Activated B cell treated with CpG ODN at 0.5 μM for 24 hours (primary cell): ENCODE measurements at regions not wholly inside any gene's neighbourhood (a gene's known extent, or its start where the extent isn't known, plus 50 kb on each side); places are given as distances from the start of the nearest gene placed in this dataset.

ENCODE experiments used
- ATAC-seq: fragments of 200-7000 bp; cut with Tn5 transposase; one replicate; pipeline ENCODE4 v1.10.0; 2021; ENCODE audit warnings: low read depth, mild to moderate bottlenecking, moderate library complexity
- CTCF ChIA-PET: fragments of 350-600 bp; sonication (Branson Sonifier 250); formaldehyde crosslinking; loops from one replicate; lab custom pipeline; 2021; ENCODE audit warnings: antibody characterized with exemption; lab: Charles Lee
- POLR2A ChIA-PET: fragments of 350-600 bp; sonication (Branson Sonifier 250); formaldehyde crosslinking; loops from one replicate; lab custom pipeline; 2021; ENCODE audit warnings: antibody characterized with exemption; lab: Charles Lee
- DNase-seq: peaks from one replicate; pipeline ENCODE4 v3.0.0; 2022
- H3K27ac Mint-ChIP-seq: one replicate; pipeline ENCODE4 v1.8.0; 2020; ENCODE audit warnings: mixed read lengths
- H3K27me3 Mint-ChIP-seq: one replicate; pipeline ENCODE4 v1.8.0; 2021; ENCODE audit warnings: mixed read lengths
- H3K36me3 Mint-ChIP-seq: one replicate; pipeline ENCODE4 v1.8.0; 2021; ENCODE audit warnings: low read depth, mixed read lengths
- H3K4me1 Mint-ChIP-seq: one replicate; pipeline ENCODE4 v1.8.0; 2021; ENCODE audit warnings: mixed read lengths
- H3K4me3 Mint-ChIP-seq: one replicate; pipeline ENCODE4 v1.8.0; 2020; ENCODE audit warnings: mild to moderate bottlenecking, mixed read lengths
- H3K9me3 Mint-ChIP-seq: one replicate; pipeline ENCODE4 v1.8.0; 2020; ENCODE audit warnings: mixed read lengths
- intact Hi-C: fragments of 100-400 bp; cut with micrococcal nuclease; formaldehyde crosslinking; loops from one replicate; pipeline ENCODE4 v1.15.1; 2024
- TF ChIP-seq, protein P1 (sequence below): fragments of 200-600 bp; IDR thresholded peaks from one replicate; pipeline ENCODE4 v1.8.0; 2022; ENCODE audit warnings: antibody characterized with exemption, mild to moderate bottlenecking

DNA sequence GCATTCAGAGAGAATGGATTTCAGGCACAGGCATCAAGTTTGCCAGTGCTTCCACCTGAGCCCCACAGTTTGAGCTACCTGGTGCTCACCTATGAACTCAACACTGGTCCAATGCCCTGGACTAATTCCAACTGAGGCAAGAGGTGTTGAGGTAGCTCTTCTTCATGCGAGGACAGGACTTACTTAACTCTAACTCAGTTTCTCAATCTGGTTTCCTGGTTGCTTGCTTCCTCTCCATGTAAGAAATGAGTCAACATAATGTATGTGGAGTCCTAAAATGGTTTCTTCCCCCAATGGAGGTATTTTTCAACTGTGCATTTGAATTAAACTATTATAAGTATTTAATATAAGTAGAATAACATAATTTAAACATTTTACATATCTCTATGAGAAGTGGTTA lies 523.6 kb upstream of the DAB2 start:
- POLR2A ChIA-PET = interaction anchor here (1.4 kb wide), 1 partner anchor 738 kb away, joined by 4 read pairs; no protein-coding TSS in a partner anchor

GRCh38 chr5:39947657-39948056 lies 522.9 kb upstream of the DAB2 start:
- intact Hi-C loops = loop anchor here (2.0 to 10.0 kb wide), 8 partner anchors 235 to 930 kb away; no protein-coding TSS in a partner anchor
- Mint-ChIP-seq H3K27me3 (no peaks in the 10 kb centered on the region), H3K9me3 (no peaks in the 10 kb centered on the region), H3K36me3 (no peaks in the 10 kb centered on the region), H3K4me3 (no peak overlapping the region), H3K4me1 (peaks cover 3% of the 10 kb centered on the region), H3K27ac (no peak overlapping the region)
- TF ChIP-seq, protein P1, sequence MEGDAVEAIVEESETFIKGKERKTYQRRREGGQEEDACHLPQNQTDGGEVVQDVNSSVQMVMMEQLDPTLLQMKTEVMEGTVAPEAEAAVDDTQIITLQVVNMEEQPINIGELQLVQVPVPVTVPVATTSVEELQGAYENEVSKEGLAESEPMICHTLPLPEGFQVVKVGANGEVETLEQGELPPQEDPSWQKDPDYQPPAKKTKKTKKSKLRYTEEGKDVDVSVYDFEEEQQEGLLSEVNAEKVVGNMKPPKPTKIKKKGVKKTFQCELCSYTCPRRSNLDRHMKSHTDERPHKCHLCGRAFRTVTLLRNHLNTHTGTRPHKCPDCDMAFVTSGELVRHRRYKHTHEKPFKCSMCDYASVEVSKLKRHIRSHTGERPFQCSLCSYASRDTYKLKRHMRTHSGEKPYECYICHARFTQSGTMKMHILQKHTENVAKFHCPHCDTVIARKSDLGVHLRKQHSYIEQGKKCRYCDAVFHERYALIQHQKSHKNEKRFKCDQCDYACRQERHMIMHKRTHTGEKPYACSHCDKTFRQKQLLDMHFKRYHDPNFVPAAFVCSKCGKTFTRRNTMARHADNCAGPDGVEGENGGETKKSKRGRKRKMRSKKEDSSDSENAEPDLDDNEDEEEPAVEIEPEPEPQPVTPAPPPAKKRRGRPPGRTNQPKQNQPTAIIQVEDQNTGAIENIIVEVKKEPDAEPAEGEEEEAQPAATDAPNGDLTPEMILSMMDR = no peak
- POLR2A ChIA-PET = no interaction called here
- CTCF ChIA-PET = interaction anchor here (1.0 to 2.6 kb wide), 7 partner anchors 8 to 794 kb away, joined by 3 to 32 read pairs (median 17); partner anchors contain the start of gene PTGER4
- ATAC-seq (no peak), DNase-seq (no peak)

More for the DNA sequence above, 523.6 kb upstream of the DAB2 start:
- CTCF ChIA-PET = interaction anchor here (0.8 to 2.6 kb wide), 17 partner anchors 9 to 794 kb away, joined by 3 to 32 read pairs (median 4); partner anchors contain the start of gene PTGER4
- no peak for DNase-seq
- no peaks in the 10 kb centered on the region for H3K9me3 Mint-ChIP-seq
- no peak overlapping the region for H3K27ac Mint-ChIP-seq
- TF ChIP-seq, protein P1 = no peak
- H3K4me3 Mint-ChIP-seq = no peak overlapping the region
- intact Hi-C loops = loop anchor here (2.0 to 10.0 kb wide), 8 partner anchors 236 to 929 kb away; no protein-coding TSS in a partner anchor
- H3K27me3 Mint-ChIP-seq = no peaks in the 10 kb centered on the region
- no peaks in the 10 kb centered on the region for H3K36me3 Mint-ChIP-seq
- no peak for ATAC-seq
- H3K4me1 Mint-ChIP-seq = peaks cover 3% of the 10 kb centered on the region

DNA sequence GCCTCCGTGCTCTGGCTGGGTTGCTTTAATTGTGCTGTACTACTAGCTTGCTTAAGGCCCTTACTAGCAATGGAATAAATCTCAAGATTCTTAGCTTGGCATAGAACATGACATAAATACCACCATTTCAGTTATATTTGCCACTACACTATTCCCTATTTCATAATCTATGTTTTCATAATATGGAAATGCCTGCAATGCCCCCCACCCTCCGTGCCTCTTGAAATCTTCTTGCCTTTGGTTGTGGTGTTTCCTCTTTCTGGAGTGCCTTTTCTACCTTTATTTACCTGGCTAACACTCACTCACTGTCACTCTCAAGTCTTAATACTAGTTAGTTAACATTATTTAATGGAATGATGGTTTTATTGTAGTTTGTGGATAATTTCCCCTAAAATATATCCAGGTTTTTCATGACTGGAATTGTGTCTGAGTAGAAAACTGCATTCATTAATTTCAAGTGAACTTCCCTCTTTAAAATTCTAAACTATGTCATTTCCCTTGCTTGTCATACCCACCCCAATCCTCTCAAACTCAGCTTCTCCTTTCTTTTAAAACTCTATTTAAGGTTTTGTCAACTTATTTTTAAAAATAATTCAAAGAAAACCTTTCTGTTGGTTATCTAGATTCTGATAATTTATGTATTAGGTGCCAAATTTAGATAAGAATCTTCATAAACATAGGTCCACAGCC lies 521.7 kb upstream of the DAB2 start:
- H3K4me3 Mint-ChIP-seq = no peak overlapping the region
- H3K9me3 Mint-ChIP-seq = no peaks in the 10 kb centered on the region
- ChIA-PET CTCF (interaction anchor here (1.0 kb wide), 1 partner anchor 790 kb away, joined by 3 read pairs; no protein-coding TSS in a partner anchor), POLR2A (no interaction called here)
- TF ChIP-seq, protein P1 = no peak
- intact Hi-C loops = loop anchor here (5.0 to 10.0 kb wide), 6 partner anchors 234 to 931 kb away; no protein-coding TSS in a partner anchor
- H3K4me1 Mint-ChIP-seq = peaks cover 3% of the 10 kb centered on the region
- DNase-seq = no peak
- no peaks in the 10 kb centered on the region for H3K27me3 Mint-ChIP-seq
- ATAC-seq = no peak
- H3K36me3 Mint-ChIP-seq = no peaks in the 10 kb centered on the region
- H3K27ac Mint-ChIP-seq = no peak overlapping the region

GRCh38 chr5:39945870-39946269 lies 521.1 kb upstream of the DAB2 start:
- TF ChIP-seq, protein P1 = no peak
- intact Hi-C loops = loop anchor here (5.0 to 10.0 kb wide), 6 partner anchors 234 to 931 kb away; no protein-coding TSS in a partner anchor
- ATAC-seq (no peak), DNase-seq (no peak)
- H3K9me3 Mint-ChIP-seq = no peaks in the 10 kb centered on the region
- no peak overlapping the region for H3K27ac Mint-ChIP-seq
- ChIA-PET POLR2A (no interaction called here), CTCF (no interaction called here)
- no peak overlapping the region for H3K4me3 Mint-ChIP-seq
- peaks cover 3% of the 10 kb centered on the region for H3K4me1 Mint-ChIP-seq
- no peaks in the 10 kb centered on the region for H3K27me3 Mint-ChIP-seq
- no peaks in the 10 kb centered on the region for H3K36me3 Mint-ChIP-seq

DNA sequence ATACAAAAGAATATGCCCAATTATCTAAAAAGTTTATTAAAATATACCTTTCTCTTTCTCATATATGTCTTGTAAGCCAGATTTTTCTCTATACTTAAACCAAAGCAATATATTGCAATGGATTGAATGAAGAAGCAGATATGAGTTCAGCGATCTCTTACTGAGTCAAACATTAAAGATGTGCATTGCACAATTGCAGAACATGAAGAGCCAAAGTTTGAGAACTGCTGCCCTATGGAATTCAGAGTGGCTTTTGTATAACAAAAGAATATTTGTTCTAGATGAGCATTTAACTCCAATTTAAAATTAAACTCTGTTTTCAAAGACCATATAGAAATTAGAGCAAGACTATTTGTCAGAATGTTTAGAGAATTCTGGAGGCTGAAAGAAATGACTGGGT lies 519.0 kb upstream of the DAB2 start:
- Mint-ChIP-seq H3K27me3 (no peaks in the 10 kb centered on the region), H3K36me3 (no peaks in the 10 kb centered on the region), H3K27ac (no peak overlapping the region), H3K4me3 (no peak overlapping the region), H3K9me3 (no peaks in the 10 kb centered on the region), H3K4me1 (no peaks in the 10 kb centered on the region)
- TF ChIP-seq, protein P1 = no peak
- ChIA-PET POLR2A (no interaction called here), CTCF (no interaction called here)
- intact Hi-C loops = loop anchor here (10.0 kb wide), 1 partner anchor 339 kb away; no protein-coding TSS in a partner anchor
- no peak for DNase-seq
- no peak for ATAC-seq
